ENCODE measurements at regions not wholly inside any gene's neighbourhood (a gene's known extent, or its start where the extent isn't known, plus 50 kb on each side); places are given as distances from the start of the nearest gene placed in this dataset.

DNA sequence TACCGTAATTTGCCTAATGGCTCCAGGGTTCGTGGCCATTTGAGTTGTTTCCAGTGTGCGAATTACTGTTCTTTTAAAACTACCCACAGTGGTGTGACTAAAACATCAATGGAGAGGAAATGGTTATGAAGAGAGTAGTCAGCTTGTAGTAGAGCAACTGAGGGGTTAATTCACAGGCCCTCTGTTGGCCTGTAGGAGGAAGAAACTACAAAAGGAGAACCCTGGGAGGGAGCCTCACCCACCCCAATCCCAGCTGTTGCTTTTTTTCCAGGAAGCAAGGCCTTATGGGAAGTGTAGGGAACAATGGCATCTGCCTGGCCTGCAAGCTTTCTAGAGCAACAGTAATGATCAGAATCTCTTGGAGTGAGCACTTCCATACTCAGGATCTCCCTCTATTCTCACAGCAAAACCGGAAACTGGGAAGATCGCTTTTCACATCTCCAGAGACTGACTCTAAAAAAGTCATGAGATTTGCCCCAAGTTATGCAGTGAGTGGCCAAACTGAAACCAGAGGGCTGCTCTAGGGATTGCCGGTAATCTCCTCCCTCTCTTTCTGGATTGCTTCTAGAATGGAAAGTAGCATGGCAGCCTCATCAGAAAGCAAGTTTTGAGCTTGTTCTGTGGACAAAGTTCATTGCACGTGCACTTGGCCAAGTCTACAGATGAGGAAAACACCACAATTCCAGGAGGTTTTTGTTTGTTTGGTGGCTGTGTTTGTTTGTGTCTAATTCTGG, 125.3 kb upstream of the PWP1 start:
- no peak for DNase-seq

DNA sequence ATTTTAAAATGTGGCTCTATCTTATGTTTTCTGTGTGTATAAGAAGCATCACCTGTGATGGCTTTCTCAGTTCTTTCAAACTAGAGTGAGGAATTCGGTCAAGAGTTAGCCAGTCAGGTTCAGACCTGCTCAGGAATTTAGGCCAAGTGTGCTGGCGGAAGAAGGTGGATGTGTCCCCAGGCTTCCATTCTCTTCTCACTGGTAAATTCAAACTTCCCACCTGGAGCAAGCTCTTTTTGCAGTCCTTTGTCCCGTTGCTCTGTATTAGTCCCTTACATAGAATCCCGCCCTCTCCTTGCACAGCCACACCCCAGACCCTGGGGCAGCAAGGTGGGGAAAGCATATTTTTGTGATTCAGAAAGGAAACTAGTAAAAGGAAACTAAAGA, 124.7 kb upstream of the PWP1 start:
- DNase-seq: no peak

DNA sequence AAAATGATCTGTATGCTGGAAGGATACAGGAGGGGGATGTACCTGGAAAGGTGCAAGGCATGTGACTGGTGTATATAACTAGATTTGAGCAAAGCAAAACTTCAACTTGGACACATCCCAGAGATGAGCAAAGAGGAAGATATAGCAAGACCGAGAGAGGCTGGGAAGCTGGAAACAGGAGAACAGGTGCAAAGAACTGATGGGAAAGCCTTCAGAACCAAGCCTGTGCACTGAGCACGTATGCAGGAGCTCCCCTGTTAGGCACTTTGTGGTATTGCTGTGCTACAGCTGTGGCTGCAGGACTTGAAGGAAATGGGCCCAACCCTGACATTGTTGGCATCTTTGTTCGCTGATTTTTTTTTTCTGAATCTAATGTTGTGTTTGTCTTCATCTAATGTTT, 120.7 kb upstream of the PWP1 start:
- no peak for DNase-seq

DNA sequence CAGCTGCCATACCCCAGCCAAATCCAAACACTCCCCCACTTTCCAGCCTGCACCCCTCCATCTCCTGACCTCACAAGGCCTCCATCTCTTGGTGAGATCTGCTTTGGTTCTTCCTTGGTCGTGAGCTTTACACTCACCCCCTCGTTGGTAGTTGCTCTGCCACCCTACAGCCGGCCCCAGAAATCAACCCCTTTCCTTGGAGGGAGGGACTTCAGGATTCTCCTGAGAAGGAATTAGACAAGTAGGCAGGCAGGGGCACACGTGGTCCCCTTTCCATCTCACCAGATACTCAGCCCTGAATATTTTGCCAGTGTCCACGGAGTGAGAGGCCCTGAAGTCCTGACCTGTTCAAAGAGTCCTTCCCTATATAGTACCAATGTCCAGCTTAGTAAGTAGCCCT, 120.0 kb upstream of the PWP1 start:
- DNase-seq: no peak

DNA sequence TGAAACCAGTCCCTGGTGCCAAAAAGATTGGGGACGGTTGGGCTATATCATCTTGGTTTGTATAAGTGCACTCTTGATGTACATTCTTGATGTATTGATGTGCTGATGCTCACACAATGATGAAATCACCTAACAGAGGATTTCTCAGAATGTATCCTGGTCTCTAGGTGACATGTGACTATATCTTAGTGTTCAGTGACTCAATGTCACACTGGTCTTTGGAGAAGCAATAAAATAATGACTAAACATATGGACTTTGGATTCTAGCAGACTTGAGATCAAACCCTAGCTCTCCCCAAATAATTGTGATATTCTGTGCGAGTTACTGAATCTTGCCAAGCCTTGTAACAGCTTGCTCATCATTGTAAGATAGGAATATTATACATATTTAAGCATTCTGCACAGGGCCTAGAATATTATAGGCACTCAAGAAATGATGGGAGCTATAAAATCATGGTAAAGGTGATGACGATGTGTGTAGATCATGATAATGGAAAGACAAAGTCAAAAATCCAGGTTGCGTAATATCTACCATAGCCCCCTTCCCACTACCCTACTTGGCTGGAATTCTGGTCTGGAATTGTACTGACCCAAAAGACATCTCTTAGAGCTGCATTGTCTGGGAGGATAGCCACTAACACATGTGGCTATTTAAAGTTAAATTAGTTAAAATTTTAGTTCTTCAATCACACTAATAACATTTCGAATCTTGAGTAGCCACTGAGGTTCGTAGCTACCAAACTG, 117.6 kb upstream of the PWP1 start:
- no peak for DNase-seq

DNA sequence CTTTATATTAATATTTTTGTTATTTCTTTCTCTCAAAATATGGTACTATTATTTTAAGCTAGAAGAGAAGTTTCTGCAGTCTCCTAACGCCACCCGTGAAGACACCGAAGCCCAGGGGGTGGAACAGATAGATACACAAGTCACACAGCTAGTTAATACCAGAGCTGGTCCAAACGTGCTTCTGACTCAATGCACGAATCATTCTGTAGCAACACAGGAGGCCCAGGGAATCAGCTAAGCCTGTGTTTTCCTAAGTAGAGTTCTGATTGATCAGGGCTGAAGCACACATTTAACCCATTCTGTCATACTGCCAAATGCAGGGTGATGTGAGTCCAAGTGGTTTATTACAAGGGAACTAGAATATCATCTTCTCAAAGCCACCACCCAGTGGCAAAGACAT, 116.9 kb upstream of the PWP1 start:
- DNase-seq: no peak

DNA sequence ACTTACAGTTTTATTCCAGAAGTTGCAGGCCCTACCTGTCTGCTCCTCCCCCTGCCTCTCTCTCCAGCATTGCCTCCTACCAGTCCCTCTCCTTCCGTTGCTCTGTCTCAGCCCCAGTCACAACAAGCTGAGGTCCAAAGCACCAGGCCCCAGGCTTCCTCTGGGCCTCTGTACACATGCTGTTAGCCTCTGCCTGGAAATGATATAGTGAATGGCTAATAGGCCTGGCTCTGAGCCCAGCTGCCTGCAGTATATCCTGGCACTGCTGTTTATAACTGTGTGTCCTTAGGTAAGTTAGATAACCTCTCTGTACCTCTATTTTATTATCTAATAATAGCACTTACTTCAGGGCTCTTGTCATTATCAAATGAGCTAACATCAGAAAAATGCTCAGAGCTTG, 114.9 kb upstream of the PWP1 start:
- DNase-seq: no peak

DNA sequence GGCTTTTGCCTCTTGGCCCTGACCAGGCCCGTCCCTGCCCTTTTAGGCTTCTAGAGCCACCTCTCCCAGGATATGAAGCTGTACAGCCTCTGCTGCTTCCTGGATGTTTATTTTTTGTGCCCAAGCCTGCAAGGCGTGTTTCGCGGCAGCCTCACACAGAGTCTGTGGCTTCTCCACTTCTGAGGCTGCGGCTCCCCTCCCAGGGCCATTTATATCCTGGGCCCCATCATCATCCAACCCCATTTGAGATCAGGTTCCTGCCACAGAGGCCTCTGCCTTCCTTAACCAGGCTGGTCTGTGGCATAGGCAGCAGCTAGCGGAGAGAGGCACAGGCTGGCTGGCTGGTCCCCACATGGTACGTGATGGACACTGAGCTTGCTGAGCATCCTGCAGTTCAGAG, 114.1 kb upstream of the PWP1 start:
- no peak for DNase-seq

DNA sequence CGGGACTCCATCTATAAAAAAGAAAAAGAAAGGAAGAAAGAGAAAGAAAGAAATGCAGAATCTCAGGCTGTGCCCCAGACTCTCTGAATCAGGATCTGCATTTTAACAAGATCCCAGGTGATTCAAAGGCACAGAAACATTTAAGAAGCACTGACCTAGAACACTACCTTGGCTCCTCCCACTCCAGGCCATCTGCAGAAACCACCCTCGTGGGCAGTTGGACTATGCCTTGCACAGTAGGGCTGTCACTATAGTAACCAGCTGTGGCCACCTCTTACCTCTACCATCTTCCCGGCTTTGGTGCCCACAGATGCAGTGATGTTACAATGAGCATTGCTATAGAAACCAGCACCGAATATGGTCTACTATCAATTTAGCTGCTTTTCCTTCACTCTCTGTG, 110.9 kb upstream of the PWP1 start:
- DNase-seq: no peak

DNA sequence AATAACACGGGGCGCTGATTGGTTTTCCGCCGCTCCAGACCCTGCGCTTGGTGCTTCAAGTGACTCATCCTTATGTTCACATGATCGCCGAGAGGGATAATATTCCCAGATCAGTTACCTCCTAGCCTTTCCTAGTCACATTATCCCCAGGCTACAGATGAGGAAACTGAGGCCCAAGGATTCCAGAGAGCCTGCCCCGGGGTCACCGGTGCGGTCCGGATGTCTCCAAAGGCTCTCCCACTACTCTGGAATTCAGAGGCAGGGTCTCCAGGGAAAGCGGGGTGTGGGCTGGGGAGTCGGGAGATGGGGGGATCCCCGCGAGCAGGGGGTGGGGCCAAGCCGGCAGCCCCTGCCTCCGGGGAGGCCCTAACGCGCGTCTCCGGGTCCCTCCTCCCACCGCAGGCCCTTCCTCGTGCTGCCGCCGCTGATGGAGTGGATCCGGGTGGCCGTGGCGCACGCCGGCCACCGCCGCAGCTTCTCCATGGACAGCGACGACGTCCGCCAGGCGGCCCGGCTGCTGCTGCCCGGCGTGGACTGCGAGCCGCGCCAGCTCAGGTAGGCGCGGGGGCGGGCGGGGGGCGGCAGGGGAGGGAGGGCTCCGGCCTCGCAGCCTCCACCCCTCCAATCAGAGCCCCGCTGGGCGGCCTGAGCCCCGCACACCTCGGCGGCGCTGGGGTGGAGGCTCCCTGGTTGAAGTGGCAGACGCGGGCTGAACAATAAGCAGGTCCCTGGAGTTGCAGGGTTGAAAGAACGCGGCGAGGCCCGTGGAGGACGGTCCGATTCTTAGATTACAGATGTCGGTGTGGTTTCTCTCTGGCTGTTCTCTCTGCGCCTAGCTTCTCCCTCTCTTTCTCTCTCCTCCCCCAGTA, 104.6 kb upstream of the PWP1 start:
- no peak for DNase-seq

DNA sequence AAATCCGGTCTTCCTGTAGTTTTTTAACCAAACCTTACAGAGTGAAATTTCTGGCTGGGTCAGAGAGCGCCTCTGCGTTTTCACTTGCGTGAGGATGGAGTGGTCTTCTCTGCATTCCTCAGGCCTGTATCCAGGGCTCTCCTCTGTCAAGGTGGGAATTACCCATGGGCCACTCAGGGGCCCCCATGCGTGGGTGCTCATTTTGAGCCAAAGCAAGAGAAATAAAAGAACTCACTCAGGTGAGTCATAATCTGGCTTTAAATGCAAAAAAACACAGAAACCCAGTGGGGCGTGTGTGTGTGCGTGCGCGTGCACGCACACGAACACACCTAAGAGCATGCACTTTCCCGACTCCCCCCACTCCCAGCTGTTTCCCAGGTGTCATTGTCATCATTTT, 104.0 kb upstream of the PWP1 start:
- DNase-seq: no peak

DNA sequence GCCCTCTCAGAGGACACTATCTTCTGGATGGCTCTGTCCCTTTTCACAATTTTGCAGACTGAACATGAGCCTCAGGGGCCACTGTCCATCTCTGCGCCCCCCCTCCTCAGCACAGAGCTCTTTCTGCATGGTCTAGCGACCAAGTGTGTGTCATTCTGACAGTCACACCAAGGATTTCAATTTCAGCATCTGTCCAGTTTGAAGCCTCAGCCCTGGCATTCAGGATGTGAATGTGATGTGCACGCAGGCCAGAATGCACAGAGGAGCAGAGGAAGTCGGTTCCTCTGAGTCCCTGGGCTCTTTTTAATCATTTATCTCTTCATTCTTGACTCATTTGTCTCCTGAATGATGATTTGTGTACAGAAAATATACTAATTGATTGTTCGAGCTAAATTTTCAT, 102.0 kb upstream of the PWP1 start:
- DNase-seq: no peak

DNA sequence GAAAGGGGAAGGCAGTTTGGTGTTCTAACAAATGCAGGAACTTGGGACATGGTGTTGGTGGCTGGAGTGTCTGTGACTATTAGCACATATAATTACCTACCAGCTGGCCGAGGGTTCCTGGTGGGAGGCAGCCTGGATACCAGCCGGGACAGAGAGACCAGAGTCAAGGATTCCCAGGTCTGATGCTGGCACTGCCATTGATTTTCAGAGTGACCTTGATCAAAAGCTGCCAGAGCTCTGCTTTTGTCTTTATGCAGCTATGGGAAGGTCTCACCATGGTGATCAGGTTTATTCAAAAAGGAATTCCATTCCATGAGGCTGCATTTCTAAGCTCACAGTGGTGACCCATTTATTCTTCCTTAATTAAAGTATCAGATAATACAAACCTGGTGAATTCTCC, 101.0 kb upstream of the PWP1 start:
- DNase-seq: no peak

DNA sequence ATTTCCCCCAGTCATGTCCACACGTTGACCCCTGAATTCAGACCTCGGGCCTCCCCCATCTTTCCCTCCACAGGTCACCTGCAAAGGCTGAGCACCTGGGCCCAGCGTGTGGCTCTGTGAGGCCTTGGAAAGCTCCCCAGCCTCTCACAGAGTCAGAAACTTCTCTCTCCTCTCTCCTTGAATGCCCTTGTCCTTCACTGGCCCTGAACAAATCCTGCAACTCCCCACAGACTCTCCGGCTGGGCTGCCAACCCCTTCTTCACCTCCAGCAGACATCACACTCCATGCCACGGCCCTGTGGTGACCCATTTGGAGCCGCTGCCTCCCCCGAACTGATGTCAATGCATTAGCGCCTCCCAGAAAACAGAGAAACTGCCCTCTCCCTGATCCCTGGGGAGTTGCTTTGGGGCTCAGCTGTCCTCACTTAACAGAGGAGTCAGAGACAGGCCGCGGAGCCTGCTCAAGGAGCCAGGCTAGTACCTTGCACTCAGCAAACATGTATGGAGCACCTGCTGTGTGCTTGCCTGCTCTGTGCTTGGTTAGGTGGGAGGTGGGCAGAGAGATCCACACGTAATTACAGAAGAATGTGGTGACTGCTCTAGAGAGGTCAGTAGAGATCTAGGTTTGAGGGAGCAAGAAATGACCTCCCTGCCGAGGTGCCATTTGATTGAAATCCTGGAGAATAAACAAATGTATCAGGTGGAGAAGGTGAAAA, 99.2 kb upstream of the PWP1 start:
- no peak for DNase-seq

DNA sequence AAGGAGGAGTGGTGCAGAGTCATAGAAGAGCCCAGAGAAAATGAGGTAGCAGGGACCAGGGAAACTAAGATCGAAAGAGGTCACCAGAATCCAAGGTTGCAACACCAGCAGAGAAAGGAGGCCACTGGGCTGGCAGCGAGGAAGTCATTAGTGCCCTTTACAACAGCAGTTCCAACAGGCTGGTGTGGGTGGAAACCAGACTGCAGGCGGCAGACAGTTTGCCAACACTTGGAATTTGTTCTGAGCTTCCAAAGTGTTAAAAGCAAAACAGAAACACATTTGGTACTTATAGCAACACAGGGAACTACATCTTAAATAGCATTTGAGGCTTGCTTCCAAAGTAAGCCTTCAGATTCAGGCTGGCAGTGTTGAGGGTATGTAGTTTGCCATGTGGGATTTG, 95.2 kb upstream of the PWP1 start:
- no peak for DNase-seq

DNA sequence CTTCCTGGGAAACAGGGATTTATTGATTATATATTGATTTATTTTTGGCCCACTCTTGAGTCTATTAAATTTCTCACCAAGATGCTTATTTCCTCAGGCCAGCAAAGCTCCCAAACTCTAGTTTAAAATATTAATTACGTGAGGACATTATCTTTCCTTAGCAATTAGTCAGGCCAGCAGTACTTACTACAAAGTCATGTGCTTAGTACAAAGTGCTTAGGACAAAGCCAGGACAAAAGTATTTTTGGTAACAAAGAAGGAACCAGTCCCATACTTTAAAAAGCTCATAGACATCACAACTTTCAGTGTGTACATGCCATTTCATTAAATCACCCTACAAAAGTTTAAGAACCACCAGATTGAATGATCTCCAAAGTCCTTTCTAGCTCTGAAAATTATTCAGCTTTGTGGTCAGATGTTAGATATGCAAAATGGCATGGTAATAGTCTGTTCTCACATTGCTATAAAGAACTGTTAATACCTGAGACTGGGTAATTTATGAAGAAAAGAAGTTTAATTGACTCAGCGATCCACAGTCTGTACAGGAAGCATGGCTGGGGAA, 94.7 kb upstream of the PWP1 start:
- DNase-seq: no peak

DNA sequence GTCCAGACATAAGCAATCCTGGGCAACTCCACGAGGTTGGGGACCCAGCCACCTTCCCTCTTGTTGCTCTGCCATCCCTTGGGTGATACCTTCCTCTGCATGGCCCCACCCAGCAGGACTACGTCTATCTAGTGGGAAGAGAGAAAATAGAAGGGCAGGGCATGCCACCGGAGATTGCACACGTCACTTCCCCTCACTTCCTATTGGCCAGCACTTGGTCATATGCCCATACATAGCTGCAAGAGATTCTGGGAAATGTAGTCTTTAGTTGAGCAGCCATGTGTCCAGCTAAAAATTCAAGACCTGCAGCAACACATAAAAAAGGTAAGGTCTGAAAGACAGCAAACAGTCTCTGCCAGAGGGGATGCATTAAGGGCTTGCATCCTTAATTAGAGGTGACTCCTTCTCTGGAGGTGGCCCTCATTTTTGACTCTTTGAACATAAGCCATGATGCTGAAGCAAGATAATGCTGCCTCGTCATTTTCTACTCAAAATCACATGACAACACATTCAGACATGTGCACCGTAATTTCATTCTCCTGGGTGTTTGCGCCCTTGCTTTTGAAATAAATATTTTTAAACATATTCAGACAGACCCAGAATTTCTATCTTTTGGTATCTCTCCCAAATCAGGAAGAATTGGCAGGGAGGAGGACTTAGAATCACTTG, 91.8 kb upstream of the PWP1 start:
- no peak for DNase-seq

DNA sequence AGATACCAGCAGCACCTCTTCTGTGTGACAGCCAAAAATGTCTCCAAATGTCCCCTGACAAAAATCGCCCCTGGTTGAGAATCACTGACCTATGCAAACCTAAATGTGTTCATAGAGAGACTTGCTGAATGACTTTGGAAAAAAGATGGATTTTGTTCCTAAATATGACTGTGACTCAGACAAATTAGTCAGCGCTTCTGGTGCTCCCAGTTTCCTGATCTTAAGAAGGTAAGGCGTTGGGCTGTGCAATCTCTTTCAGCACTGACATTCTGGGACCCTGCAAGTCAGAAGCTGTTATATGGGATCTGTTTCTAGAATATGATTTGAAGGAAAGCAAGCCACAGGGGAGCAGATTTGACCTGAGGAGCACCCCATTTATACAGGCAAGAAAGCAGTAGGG, 90.6 kb upstream of the PWP1 start:
- no peak for DNase-seq

DNA sequence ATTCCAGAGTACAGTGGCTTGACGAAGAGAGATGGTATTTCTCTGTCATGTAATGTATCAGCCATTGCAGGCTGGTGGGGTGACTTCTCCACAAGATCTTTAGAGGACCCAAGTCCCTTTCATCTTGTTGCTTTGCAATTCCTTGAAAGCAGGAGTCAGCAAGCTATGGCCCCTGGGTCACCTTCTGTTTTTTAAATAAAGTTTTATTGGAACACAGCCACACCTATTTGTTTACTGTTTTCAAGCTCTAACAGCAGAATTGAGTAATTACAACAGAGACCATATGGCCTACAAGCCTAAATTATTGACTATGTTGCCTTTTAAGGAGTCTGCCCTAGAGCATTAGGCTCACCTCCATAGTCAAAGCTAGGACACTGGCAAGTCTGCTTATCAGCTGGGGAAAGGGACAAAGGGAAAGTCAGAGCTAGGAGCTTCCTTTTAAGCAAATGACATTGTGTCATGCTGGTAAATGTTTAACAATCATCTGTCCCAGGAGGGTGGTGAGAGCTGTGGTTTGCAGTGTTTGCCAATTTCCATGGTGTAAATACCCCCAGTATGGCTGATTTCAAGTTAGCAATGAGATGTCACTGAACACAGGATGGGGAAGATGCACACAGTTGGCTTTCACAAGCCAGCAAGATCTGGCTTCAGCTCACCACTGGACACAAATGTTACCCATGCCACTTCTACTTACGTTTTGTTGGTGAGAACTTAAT, 87.7 kb upstream of the PWP1 start:
- DNase-seq: no peak

DNA sequence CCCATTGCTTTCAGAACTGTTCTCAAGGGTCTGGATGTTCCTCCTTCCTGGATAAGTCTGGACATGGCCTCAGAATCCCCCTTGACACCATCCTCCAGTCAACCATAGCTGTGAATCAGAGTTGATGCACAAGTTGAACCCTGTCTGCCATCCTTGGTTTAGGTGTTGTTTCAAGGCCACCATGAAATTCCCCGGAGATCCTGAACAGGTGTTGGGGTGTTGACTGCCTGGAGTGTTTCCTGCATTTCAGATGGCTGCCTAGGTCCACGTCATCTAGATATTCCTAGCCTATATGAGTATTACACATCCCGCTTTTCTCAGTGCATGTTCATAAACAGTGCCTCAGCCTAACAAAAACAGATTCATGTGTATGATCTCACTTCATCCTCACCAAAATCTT, 86.7 kb upstream of the PWP1 start:
- DNase-seq: no peak

DNA sequence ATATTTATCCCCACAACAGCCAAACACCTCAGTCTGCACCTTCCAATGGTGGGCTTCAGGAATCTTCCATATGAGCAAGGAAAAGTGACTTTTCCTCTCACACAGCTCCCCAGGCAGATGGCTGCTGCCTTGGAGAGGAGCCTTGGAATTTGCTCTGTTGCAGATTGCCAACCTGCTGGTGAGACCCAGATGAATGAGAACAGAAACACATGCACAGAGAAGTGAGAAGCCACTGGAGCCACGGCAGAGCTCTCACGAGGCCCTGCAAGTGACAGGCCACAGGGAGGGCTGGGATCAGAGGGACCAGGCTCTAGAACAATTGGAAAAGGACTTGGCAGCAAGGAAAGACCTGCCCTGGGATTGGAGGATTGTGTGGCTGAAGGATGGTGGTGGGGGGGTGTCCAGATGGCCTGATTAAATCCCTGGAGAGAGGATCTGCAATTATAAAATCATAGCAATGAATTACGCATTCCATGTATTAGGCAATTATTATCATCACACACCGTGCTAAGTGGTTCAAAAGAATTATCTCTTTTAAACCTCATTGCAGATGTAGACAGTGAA, 84.9 kb upstream of the PWP1 start:
- no peak for DNase-seq
